ENCODE measurements at regions not wholly inside any gene's neighbourhood (a gene's known extent, or its start where the extent isn't known, plus 50 kb on each side); places are given as distances from the start of the nearest gene placed in this dataset.

DNA sequence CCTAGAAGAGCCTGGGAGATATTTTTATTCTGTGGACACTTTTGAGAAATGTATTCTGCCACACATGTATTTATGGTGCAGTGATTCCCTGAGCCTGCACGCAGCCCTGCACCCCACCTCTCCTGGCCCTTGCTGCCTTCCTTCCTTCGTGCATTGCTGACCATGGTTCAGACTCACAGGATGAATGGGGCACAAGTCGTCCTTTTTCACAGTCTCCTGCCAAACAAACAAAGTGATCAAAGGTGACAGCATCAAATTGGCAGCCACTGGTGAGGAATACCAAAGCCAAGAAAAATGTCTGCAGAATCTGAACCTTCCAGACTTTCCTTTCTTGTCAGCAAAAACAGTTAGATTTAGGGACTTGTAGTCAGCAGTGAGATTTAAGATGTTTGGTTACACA, 215.0 kb downstream of the ACTR3B start:
- no peak overlapping the region for H3K4me2 ChIP-seq (ENCODE audit: low read length)
- BruUV-seq (replicated peaks): no TSS peak
- H2AFZ ChIP-seq (ENCODE audit: low read length): no peak overlapping the region
- TF ChIP-seq, protein P1, sequence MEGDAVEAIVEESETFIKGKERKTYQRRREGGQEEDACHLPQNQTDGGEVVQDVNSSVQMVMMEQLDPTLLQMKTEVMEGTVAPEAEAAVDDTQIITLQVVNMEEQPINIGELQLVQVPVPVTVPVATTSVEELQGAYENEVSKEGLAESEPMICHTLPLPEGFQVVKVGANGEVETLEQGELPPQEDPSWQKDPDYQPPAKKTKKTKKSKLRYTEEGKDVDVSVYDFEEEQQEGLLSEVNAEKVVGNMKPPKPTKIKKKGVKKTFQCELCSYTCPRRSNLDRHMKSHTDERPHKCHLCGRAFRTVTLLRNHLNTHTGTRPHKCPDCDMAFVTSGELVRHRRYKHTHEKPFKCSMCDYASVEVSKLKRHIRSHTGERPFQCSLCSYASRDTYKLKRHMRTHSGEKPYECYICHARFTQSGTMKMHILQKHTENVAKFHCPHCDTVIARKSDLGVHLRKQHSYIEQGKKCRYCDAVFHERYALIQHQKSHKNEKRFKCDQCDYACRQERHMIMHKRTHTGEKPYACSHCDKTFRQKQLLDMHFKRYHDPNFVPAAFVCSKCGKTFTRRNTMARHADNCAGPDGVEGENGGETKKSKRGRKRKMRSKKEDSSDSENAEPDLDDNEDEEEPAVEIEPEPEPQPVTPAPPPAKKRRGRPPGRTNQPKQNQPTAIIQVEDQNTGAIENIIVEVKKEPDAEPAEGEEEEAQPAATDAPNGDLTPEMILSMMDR (conservative IDR thresholded peaks at IDR 0.05; ENCODE audit: low read length): no peak
- TF ChIP-seq EZH2phosphoT487 (IDR thresholded peaks at IDR 0.05; ENCODE audit: borderline replicate concordance, low read depth, low read length): no peak
- CTCF ChIA-PET (ENCODE audit: unreplicated experiment): no interaction called here
- H3K9me3 ChIP-seq (ENCODE audit: low read length): no peaks in the 10 kb centered on the region
- H3K4me1 ChIP-seq (ENCODE audit: insufficient read depth, low read length, poor library complexity, severe bottlenecking): no peaks in the 10 kb centered on the region
- H3K27ac ChIP-seq (ENCODE audit: low read depth, low read length, poor library complexity, severe bottlenecking): no peak overlapping the region
- H3K4me3 ChIP-seq (ENCODE audit: low read depth, low read length, poor library complexity, severe bottlenecking): no peak overlapping the region
- no peak for DNase-seq (ENCODE audit: low spot score)
- no peaks in the 10 kb centered on the region for H3K36me3 ChIP-seq (ENCODE audit: insufficient read depth, low read length)
- intact Hi-C loops (cut with micrococcal nuclease; ENCODE audit: unreplicated experiment): no loop called here
- no peaks in the 10 kb centered on the region for H4K20me1 ChIP-seq (ENCODE audit: insufficient read depth, low read length)
- H3K79me2 ChIP-seq (ENCODE audit: insufficient read depth, low read depth, low read length): no peaks in the 10 kb centered on the region
- H3K9me2 ChIP-seq (ENCODE audit: insufficient read depth, low read length): no peaks in the 10 kb centered on the region
- POLR2A ChIA-PET: no interaction called here

DNA sequence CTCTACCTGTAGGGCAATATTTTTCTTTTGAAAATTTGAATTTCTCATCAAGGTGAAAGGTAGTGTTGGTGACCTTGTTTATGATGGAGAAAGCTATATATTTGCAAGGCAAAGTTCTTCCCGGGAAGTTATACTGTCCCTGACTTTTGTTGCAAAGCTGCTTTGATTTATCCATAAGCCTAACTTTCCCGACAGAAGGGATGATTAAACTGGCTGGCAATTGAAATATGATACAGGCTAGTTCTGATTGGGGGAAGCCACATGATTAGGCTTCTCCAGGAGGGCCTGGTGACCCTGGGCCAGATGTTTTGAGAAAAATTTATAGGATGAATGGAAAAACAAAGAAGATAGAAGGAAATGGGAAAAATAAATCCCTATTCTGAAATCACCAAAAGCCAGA, 215.5 kb downstream of the ACTR3B start:
- intact Hi-C loops (cut with micrococcal nuclease; ENCODE audit: unreplicated experiment): no loop called here
- Histone ChIP-seq H3K27ac (ENCODE audit: low read depth, low read length, poor library complexity, severe bottlenecking) (no peak overlapping the region), H3K9me3 (ENCODE audit: low read length) (no peaks in the 10 kb centered on the region), H3K4me2 (ENCODE audit: low read length) (no peak overlapping the region), H3K4me3 (ENCODE audit: low read depth, low read length, poor library complexity, severe bottlenecking) (no peak overlapping the region), H3K79me2 (ENCODE audit: insufficient read depth, low read depth, low read length) (no peaks in the 10 kb centered on the region), H2AFZ (ENCODE audit: low read length) (no peak overlapping the region), H4K20me1 (ENCODE audit: insufficient read depth, low read length) (no peaks in the 10 kb centered on the region), H3K9me2 (ENCODE audit: insufficient read depth, low read length) (no peaks in the 10 kb centered on the region), H3K4me1 (ENCODE audit: insufficient read depth, low read length, poor library complexity, severe bottlenecking) (no peaks in the 10 kb centered on the region), H3K36me3 (ENCODE audit: insufficient read depth, low read length) (no peaks in the 10 kb centered on the region)
- ChIA-PET CTCF (ENCODE audit: unreplicated experiment) (no interaction called here), POLR2A (no interaction called here)
- no TSS peak for BruUV-seq (replicated peaks)
- TF ChIP-seq, protein P1 (conservative IDR thresholded peaks at IDR 0.05; ENCODE audit: low read length): no peak
- TF ChIP-seq EZH2phosphoT487 (IDR thresholded peaks at IDR 0.05; ENCODE audit: borderline replicate concordance, low read depth, low read length): no peak
- no peak for DNase-seq (ENCODE audit: low spot score)

DNA sequence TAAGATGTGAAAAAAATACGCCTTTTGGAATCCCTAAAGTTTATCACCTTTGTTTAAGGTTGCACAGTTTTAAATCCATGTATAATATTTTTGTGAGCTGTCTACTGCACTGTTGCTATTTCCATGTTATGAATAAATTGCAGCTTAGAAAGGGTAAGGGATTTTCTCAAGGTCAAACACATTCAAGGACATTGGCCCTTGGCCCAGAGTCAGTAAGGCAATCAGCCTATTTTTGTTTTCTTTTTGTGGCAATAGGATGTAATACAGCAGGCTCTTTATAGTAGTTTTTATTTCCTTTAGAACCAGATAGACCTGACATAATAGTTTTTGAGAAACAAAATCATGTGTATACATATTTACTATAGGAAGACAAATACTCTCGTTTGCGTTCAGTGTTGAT, 219.8 kb downstream of the ACTR3B start:
- H3K79me2 ChIP-seq (ENCODE audit: insufficient read depth, low read depth, low read length): no peaks in the 10 kb centered on the region
- no TSS peak for BruUV-seq (replicated peaks)
- H3K4me2 ChIP-seq (ENCODE audit: low read length): no peak overlapping the region
- TF ChIP-seq, protein P1 (conservative IDR thresholded peaks at IDR 0.05; ENCODE audit: low read length): no peak
- no peak for TF ChIP-seq EZH2phosphoT487 (IDR thresholded peaks at IDR 0.05; ENCODE audit: borderline replicate concordance, low read depth, low read length)
- no peaks in the 10 kb centered on the region for H3K4me1 ChIP-seq (ENCODE audit: insufficient read depth, low read length, poor library complexity, severe bottlenecking)
- no peak overlapping the region for H3K4me3 ChIP-seq (ENCODE audit: low read depth, low read length, poor library complexity, severe bottlenecking)
- no peak overlapping the region for H2AFZ ChIP-seq (ENCODE audit: low read length)
- H3K9me3 ChIP-seq (ENCODE audit: low read length): no peaks in the 10 kb centered on the region
- H3K9me2 ChIP-seq (ENCODE audit: insufficient read depth, low read length): no peaks in the 10 kb centered on the region
- H4K20me1 ChIP-seq (ENCODE audit: insufficient read depth, low read length): no peaks in the 10 kb centered on the region
- intact Hi-C loops (cut with micrococcal nuclease; ENCODE audit: unreplicated experiment): no loop called here
- no peak for DNase-seq (ENCODE audit: low spot score)
- H3K27ac ChIP-seq (ENCODE audit: low read depth, low read length, poor library complexity, severe bottlenecking): no peak overlapping the region
- CTCF ChIA-PET (ENCODE audit: unreplicated experiment): no interaction called here
- H3K36me3 ChIP-seq (ENCODE audit: insufficient read depth, low read length): no peaks in the 10 kb centered on the region
- POLR2A ChIA-PET: no interaction called here
